H9 (cell line): ENCODE measurements at regions not wholly inside any gene's neighbourhood (a gene's known extent, or its start where the extent isn't known, plus 50 kb on each side); places are given as distances from the start of the nearest gene placed in this dataset.

Experiments
- DNase-seq: peaks from one replicate; pipeline ENCODE4 v3.0.0-alpha.2; 2017
- H2AFZ ChIP-seq: one replicate; pipeline ENCODE4 v1.6.1; 2013; ENCODE audit warnings: mild to moderate bottlenecking, low read length, control low read depth, moderate library complexity
- H2AK5ac ChIP-seq: 2 replicates; pipeline ENCODE4 v1.6.1; 2013; ENCODE audit warnings: low read length, control low read depth, mixed read lengths; ENCODE audit not compliant: insufficient read length
- H2BK120ac ChIP-seq: one replicate; pipeline ENCODE4 v1.6.1; 2013; ENCODE audit warnings: low read depth, mild to moderate bottlenecking, low read length, control low read depth, inconsistent platforms; ENCODE audit not compliant: poor library complexity, severe bottlenecking
- H2BK12ac ChIP-seq: 2 replicates; pipeline ENCODE4 v1.6.1; 2013; ENCODE audit warnings: low read length, control low read depth, mixed read lengths, low read depth; ENCODE audit not compliant: insufficient read length
- H2BK15ac ChIP-seq: 2 replicates; pipeline ENCODE4 v1.6.1; 2013; ENCODE audit warnings: low read depth, low read length, control low read depth
- H2BK20ac ChIP-seq: one replicate; pipeline ENCODE4 v1.6.1; 2013; ENCODE audit warnings: low read depth, mild to moderate bottlenecking, low read length, control low read depth, inconsistent platforms; ENCODE audit not compliant: poor library complexity, severe bottlenecking
- H2BK5ac ChIP-seq: 2 replicates; pipeline ENCODE4 v1.6.1; 2013; ENCODE audit warnings: low read length, control low read depth, mixed read lengths; ENCODE audit not compliant: insufficient read length
- H3K14ac ChIP-seq: 2 replicates; pipeline ENCODE4 v1.6.1; 2013; ENCODE audit warnings: low read length, control low read depth; ENCODE audit not compliant: insufficient read depth
- H3K18ac ChIP-seq: 2 replicates; pipeline ENCODE4 v1.6.1; 2013; ENCODE audit warnings: low read depth, mild to moderate bottlenecking, mixed read lengths, low read length, control low read depth; ENCODE audit not compliant: insufficient read length
- H3K23ac ChIP-seq: 2 replicates; pipeline ENCODE4 v1.6.1; 2013; ENCODE audit warnings: low read length, control low read depth, mixed read lengths, low read depth; ENCODE audit not compliant: insufficient read length
- H3K23me2 ChIP-seq: 2 replicates; pipeline ENCODE4 v1.6.1; 2013; ENCODE audit warnings: low read depth, mild to moderate bottlenecking, mixed read lengths, low read length, control low read depth; ENCODE audit not compliant: insufficient read length, poor library complexity, severe bottlenecking
- H3K27ac ChIP-seq: 2 replicates; pipeline ENCODE4 v1.5.1; 2013; ENCODE audit warnings: low read length, control low read depth, mixed read lengths, low read depth; ENCODE audit not compliant: insufficient read length
- H3K27me3 ChIP-seq: 2 replicates; pipeline ENCODE4 v1.6.1; 2013; ENCODE audit warnings: low read length, control low read depth, inconsistent platforms; ENCODE audit not compliant: insufficient read depth
- H3K4ac ChIP-seq: 2 replicates; pipeline ENCODE4 v1.6.1; 2013; ENCODE audit warnings: low read depth, mild to moderate bottlenecking, control low read depth, inconsistent platforms, low read length, moderate library complexity
- H3K4me1 ChIP-seq: 2 replicates; pipeline ENCODE4 v1.6.1; 2013; ENCODE audit warnings: low read length, control low read depth, inconsistent platforms; ENCODE audit not compliant: insufficient read depth
- H3K4me2 ChIP-seq: 2 replicates; pipeline ENCODE4 v1.6.1; 2013; ENCODE audit warnings: low read length, control low read depth, mixed read lengths; ENCODE audit not compliant: insufficient read length, insufficient read depth
- H3K56ac ChIP-seq: 2 replicates; pipeline ENCODE4 v1.6.1; 2013; ENCODE audit warnings: low read depth, mild to moderate bottlenecking, mixed read lengths, low read length, control low read depth; ENCODE audit not compliant: insufficient read length
- H3K79me1 ChIP-seq: 2 replicates; pipeline ENCODE4 v1.6.1; 2013; ENCODE audit warnings: low read depth, mild to moderate bottlenecking, moderate library complexity, low read length, control low read depth, inconsistent platforms; ENCODE audit not compliant: insufficient read depth, poor library complexity, severe bottlenecking
- H3K79me2 ChIP-seq: 2 replicates; pipeline ENCODE4 v1.6.1; 2013; ENCODE audit warnings: low read length, control low read depth, inconsistent platforms; ENCODE audit not compliant: insufficient read depth
- H3K9ac ChIP-seq: 2 replicates; pipeline ENCODE4 v1.6.1; 2013; ENCODE audit warnings: low read length, control low read depth, mixed read lengths; ENCODE audit not compliant: insufficient read length; ENCODE audit errors: extremely low read depth
- H3K9me3 ChIP-seq: one replicate; pipeline ENCODE4 v1.6.1; 2013; ENCODE audit warnings: low read depth, low read length, inconsistent platforms; ENCODE audit not compliant: control insufficient read depth
- H3T11ph ChIP-seq: one replicate; pipeline ENCODE4 v1.6.1; 2013; ENCODE audit warnings: mild to moderate bottlenecking, low read length, control low read depth, inconsistent platforms
- H4K20me1 ChIP-seq: one replicate; pipeline ENCODE4 v1.6.1; 2013; ENCODE audit not compliant: control insufficient read depth, insufficient read length, insufficient read depth
- H4K5ac ChIP-seq: 2 replicates; pipeline ENCODE4 v1.6.1; 2013; ENCODE audit warnings: low read depth, mild to moderate bottlenecking, mixed read lengths, low read length, control low read depth; ENCODE audit not compliant: insufficient read length
- H4K8ac ChIP-seq: replicated peaks from 2 replicates; pipeline ENCODE4 v1.6.1; 2013; ENCODE audit warnings: low read length, control low read depth, mixed read lengths, low read depth; ENCODE audit not compliant: insufficient read length
- H4K91ac ChIP-seq: 2 replicates; pipeline ENCODE4 v1.6.1; 2013; ENCODE audit warnings: low read depth, mild to moderate bottlenecking, moderate library complexity, mixed read lengths, low read length, control low read depth; ENCODE audit not compliant: insufficient read length
- H3K27ac Mint-ChIP-seq, 3 experiments: 2 replicates in 2 of 3; 3 replicates in 1 of 3; pipeline ENCODE4 v1.8.0; 2020 to 2021; ENCODE audit warnings: mixed read lengths in 3 of 3, mild to moderate bottlenecking in 1 of 3, moderate library complexity in 1 of 3
- H3K27me3 Mint-ChIP-seq: 2 replicates; pipeline ENCODE4 v1.8.0; 2021; ENCODE audit warnings: low read depth, mild to moderate bottlenecking, moderate library complexity, mixed read lengths
- H3K36me3 Mint-ChIP-seq, 3 experiments: 2 replicates in 2 of 3; 3 replicates in 1 of 3; pipeline ENCODE4 v1.8.0; 2020 to 2021; ENCODE audit warnings: low read depth in 3 of 3, mixed read lengths in 3 of 3; ENCODE audit not compliant: insufficient read depth in 1 of 3
- H3K4me1 Mint-ChIP-seq, 2 experiments: 2 replicates each; pipeline ENCODE4 v1.8.0; 2020; ENCODE audit warnings: mixed read lengths in 2 of 2
- H3K4me3 Mint-ChIP-seq, 2 experiments: 2 replicates in 1 of 2; 3 replicates in 1 of 2; pipeline ENCODE4 v1.8.0; 2020 to 2021; ENCODE audit warnings: mild to moderate bottlenecking in 2 of 2, mixed read lengths in 2 of 2, moderate library complexity in 1 of 2
- H3K9me3 Mint-ChIP-seq, 2 experiments: 2 replicates in 1 of 2; 3 replicates in 1 of 2; pipeline ENCODE4 v1.8.0; 2020; ENCODE audit warnings: mild to moderate bottlenecking in 2 of 2, mixed read lengths in 2 of 2, moderate library complexity in 1 of 2
- CTCF ChIP-seq: fragments of 200-600 bp; sonication (generic); conservative IDR thresholded peaks from 3 replicates; pipeline ENCODE4 v1.8.0; 2021; ENCODE audit warnings: antibody characterized with exemption, mild to moderate bottlenecking
- WGBS: extraction: QIAGEN DNeasy Blood & Tissue Kit; methylation state at CpG from one replicate; pipeline ENCODE4 v1.1.7; 2013; ENCODE audit warnings: missing lambda C conversion rate, low lambda C conversion rate, mixed read lengths; ENCODE audit not compliant: insufficient read length; ENCODE audit errors: extremely low coverage; 5-methylcytosine and 5-hydroxymethylcytosine counted together

- TF ChIP-seq CTCF = no peak
- H4K8ac ChIP-seq = no peak overlapping the region
- DNase-seq = peak; percentile 67
- no peak overlapping the region for H3K23ac ChIP-seq
- no peak overlapping the region for H2BK120ac ChIP-seq
- no peaks in the 10 kb centered on the region for H3K27me3 Mint-ChIP-seq
- H3K4me3 Mint-ChIP-seq = peak overlapping the region; percentile 1 to 4; a peak in 3 of 5 replicates
- H3K4me1 ChIP-seq = peaks cover 3% of the 10 kb centered on the region; the same call in 1 of the 2 replicates
- no CpG with 5 or more reads among the region's 7 CpGs for WGBS
- no peak overlapping the region for H2AFZ ChIP-seq
- no peak overlapping the region for H2BK12ac ChIP-seq
- H3K9me3 ChIP-seq = no peaks in the 10 kb centered on the region
- no peak overlapping the region for H2AK5ac ChIP-seq
- no peaks in the 10 kb centered on the region; the same call in 1 of the 2 replicates for H3K27me3 ChIP-seq
- H3K27ac ChIP-seq = peak overlapping the region; percentile 56
- no peak overlapping the region for H4K91ac ChIP-seq
- H3K79me1 ChIP-seq = no peaks in the 10 kb centered on the region
- H3K4me2 ChIP-seq = peak overlapping the region; percentile 54
- peak overlapping the region; percentile 94 for H2BK20ac ChIP-seq
- no peak overlapping the region for H4K5ac ChIP-seq
- H4K20me1 ChIP-seq = no peaks in the 10 kb centered on the region
- peak overlapping the region; percentile 68 for H3K18ac ChIP-seq
- H3K36me3 Mint-ChIP-seq = no peaks in the 10 kb centered on the region; a peak in 1 of 7 replicates
- H2BK15ac ChIP-seq = no peak overlapping the region
- no peak overlapping the region for H2BK5ac ChIP-seq
- H3K79me2 ChIP-seq = no peaks in the 10 kb centered on the region
- peaks cover 53 to 55% of the 10 kb centered on the region in 2 experiments for H3K4me1 Mint-ChIP-seq
- peak overlapping the region; percentile 18 to 96 (median 94) for H3K27ac Mint-ChIP-seq
- peak overlapping the region; percentile 18 for H3K9ac ChIP-seq
- no peak overlapping the region for H3K4ac ChIP-seq
- no peak overlapping the region for H3T11ph ChIP-seq
- H3K9me3 Mint-ChIP-seq = no peaks in the 10 kb centered on the region
- H3K56ac ChIP-seq = no peak overlapping the region
- H3K23me2 ChIP-seq = no peaks in the 10 kb centered on the region
- no peak overlapping the region for H3K14ac ChIP-seq
Observed at GRCh38 chr14:55957950-55958349, 160.3 kb upstream of the PELI2 start.
